ENCODE measurements at regions not wholly inside any gene's neighbourhood (a gene's known extent, or its start where the extent isn't known, plus 50 kb on each side); places are given as distances from the start of the nearest gene placed in this dataset.

DNA sequence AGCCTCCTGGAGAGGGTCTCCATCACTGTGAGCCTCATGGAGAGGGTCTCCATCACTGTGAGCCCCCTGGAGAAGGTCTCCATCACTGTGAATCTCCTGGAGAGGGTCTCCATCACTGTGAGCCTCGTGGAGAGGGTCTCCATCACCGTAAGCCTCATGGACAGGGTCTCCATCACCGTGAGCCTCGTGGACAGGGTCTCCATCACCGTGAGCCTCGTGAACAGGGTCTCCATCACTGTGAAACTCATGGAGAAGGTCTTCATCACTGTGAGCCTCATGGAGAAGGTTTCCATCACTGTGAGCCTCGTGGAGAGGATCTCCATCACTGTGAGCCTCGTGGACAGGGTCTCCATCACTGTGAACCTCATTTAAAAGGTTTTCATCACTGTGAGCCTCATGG, 140.0 kb downstream of the ERMARD start:
- WGBS, 2 donors (ENCODE audit: low coverage in 1 of 2) = 81% methylated on average over 7 of the region's 8 CpGs; no CpG with 5 or more reads in 1 of the 2 donors
- H3K36me3 ChIP-seq = no peaks in the 10 kb centered on the region

GRCh38 chr6:169890901-169891300, 139.5 kb downstream of the ERMARD start:
- WGBS, 2 donors (ENCODE audit: low coverage in 1 of 2) = 40 to 85% methylated on average over 1 to 6 of the region's 7 CpGs
- no peak for ATAC-seq
- no peak overlapping the region for H3K4me3 ChIP-seq
- no peak for TF ChIP-seq EP300 (IDR thresholded peaks at IDR 0.05)
- no peak for TF ChIP-seq POLR2AphosphoS5 (IDR thresholded peaks at IDR 0.05)
- TF ChIP-seq POLR2A (IDR thresholded peaks at IDR 0.05) = no peak
- TF ChIP-seq, protein P1, sequence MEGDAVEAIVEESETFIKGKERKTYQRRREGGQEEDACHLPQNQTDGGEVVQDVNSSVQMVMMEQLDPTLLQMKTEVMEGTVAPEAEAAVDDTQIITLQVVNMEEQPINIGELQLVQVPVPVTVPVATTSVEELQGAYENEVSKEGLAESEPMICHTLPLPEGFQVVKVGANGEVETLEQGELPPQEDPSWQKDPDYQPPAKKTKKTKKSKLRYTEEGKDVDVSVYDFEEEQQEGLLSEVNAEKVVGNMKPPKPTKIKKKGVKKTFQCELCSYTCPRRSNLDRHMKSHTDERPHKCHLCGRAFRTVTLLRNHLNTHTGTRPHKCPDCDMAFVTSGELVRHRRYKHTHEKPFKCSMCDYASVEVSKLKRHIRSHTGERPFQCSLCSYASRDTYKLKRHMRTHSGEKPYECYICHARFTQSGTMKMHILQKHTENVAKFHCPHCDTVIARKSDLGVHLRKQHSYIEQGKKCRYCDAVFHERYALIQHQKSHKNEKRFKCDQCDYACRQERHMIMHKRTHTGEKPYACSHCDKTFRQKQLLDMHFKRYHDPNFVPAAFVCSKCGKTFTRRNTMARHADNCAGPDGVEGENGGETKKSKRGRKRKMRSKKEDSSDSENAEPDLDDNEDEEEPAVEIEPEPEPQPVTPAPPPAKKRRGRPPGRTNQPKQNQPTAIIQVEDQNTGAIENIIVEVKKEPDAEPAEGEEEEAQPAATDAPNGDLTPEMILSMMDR (IDR thresholded peaks at IDR 0.05) = no peak
- peaks cover 24% of the 10 kb centered on the region for H3K27me3 ChIP-seq
- peaks cover 0 to 8% (median 0%) of the 10 kb centered on the region in 3 donors for H3K9me3 ChIP-seq
- no peak overlapping the region for H3K27ac ChIP-seq
- no peaks in the 10 kb centered on the region for H3K36me3 ChIP-seq
- H3K4me1 ChIP-seq = peaks cover 0 to 7% (median 0%) of the 10 kb centered on the region in 3 donors

More for the DNA sequence above, 140.0 kb downstream of the ERMARD start:
- Histone ChIP-seq H3K27ac (no peak overlapping the region), H3K4me1 (peaks cover 0 to 7% (median 0%) of the 10 kb centered on the region in 3 donors), H3K9me3 (peaks cover 0 to 8% (median 0%) of the 10 kb centered on the region in 3 donors), H3K4me3 (no peak overlapping the region), H3K27me3 (peaks cover 24% of the 10 kb centered on the region)
- no peak for ATAC-seq
- no peak for TF ChIP-seq POLR2A (IDR thresholded peaks at IDR 0.05)
- TF ChIP-seq EP300 (IDR thresholded peaks at IDR 0.05) = no peak
- TF ChIP-seq, protein P1 (IDR thresholded peaks at IDR 0.05) = no peak
- no peak for TF ChIP-seq POLR2AphosphoS5 (IDR thresholded peaks at IDR 0.05)

DNA sequence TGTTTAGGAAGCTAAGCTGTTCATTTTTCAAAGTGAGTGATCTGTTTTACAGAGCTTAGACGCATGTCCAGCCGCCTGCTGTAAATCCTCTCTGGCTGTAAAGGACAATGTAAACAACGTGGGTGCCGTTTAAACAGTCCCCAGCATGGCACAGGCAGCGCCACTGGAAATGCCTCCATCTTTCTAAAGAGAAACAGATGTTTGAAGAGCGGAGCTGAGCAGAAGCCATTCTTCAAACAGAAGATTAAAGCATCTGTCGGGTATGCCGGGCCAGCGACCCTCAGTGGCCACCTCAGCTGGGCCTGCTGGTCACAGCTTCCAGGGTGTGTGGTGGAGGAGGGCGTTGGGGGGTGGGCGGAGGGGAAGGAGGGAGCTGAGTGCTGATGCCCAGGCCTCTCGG, 138.6 kb downstream of the ERMARD start:
- no peak for ATAC-seq
- 8 to 28% methylated on average over 5 to 9 of the region's 12 CpGs for WGBS, 2 donors (ENCODE audit: low coverage in 1 of 2)
- H3K27me3 ChIP-seq = peaks cover 24% of the 10 kb centered on the region
- no peak for TF ChIP-seq POLR2A (IDR thresholded peaks at IDR 0.05)
- TF ChIP-seq POLR2AphosphoS5 (IDR thresholded peaks at IDR 0.05) = no peak
- TF ChIP-seq EP300 (IDR thresholded peaks at IDR 0.05) = no peak
- TF ChIP-seq, protein P1 (IDR thresholded peaks at IDR 0.05) = no peak
- H3K36me3 ChIP-seq = no peaks in the 10 kb centered on the region
- no peak overlapping the region for H3K4me3 ChIP-seq
- no peak overlapping the region for H3K27ac ChIP-seq
- peaks cover 0 to 7% (median 0%) of the 10 kb centered on the region in 3 donors for H3K4me1 ChIP-seq
- peaks cover 0 to 12% (median 0%) of the 10 kb centered on the region in 3 donors for H3K9me3 ChIP-seq

DNA sequence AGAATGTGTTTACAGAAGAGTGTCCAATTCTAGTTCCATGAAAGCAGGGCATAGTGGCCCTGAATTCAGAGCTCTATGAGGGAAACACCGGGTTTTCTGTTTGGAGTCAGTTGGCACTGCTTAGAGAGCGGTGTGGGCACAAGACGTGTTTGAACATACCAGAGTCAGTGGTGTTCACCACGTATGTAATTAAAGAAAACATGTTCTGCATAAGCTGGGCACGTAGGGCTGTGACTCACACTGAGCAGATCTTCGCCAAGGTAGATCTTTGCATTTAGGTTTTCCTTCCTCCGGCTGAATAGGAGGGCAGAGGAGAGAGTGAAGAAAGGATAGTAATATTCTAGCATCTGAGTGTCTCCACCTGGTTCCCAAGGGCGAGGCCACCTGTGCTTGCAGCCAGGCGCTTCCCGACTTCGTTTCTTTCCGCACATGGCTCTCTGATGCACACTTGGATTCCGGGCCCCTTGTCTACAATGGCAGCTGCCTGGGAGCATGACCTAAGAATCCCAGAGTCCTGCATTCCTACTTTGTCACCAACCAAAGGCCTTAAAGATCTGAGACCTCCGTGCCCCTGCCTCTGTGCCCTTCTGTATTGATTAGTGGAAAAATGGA, 136.2 kb downstream of the ERMARD start:
- H3K27ac ChIP-seq = no peak overlapping the region
- peaks cover 0 to 13% (median 0%) of the 10 kb centered on the region in 3 donors for H3K9me3 ChIP-seq
- no peak for ATAC-seq
- peaks cover 0 to 7% (median 0%) of the 10 kb centered on the region in 3 donors for H3K4me1 ChIP-seq
- no peak overlapping the region for H3K4me3 ChIP-seq
- TF ChIP-seq POLR2A (IDR thresholded peaks at IDR 0.05) (no peak), EP300 (IDR thresholded peaks at IDR 0.05) (no peak), POLR2AphosphoS5 (IDR thresholded peaks at IDR 0.05) (no peak)
- TF ChIP-seq, protein P1 (IDR thresholded peaks at IDR 0.05) = no peak
- WGBS, 2 donors (ENCODE audit: low coverage in 1 of 2) = 80 to 88% methylated on average over 13 of the region's 14 CpGs
- H3K36me3 ChIP-seq = no peaks in the 10 kb centered on the region
- H3K27me3 ChIP-seq = peaks cover 24% of the 10 kb centered on the region

GRCh38 chr6:169886631-169887227, 135.3 kb downstream of the ERMARD start:
- Histone ChIP-seq H3K27me3 (peaks cover 24% of the 10 kb centered on the region), H3K27ac (no peak overlapping the region), H3K9me3 (peaks cover 0 to 6% (median 0%) of the 10 kb centered on the region in 3 donors), H3K4me1 (peaks cover 0 to 7% (median 0%) of the 10 kb centered on the region in 3 donors), H3K36me3 (no peaks in the 10 kb centered on the region), H3K4me3 (no peak overlapping the region)
- no peak for TF ChIP-seq POLR2AphosphoS5 (IDR thresholded peaks at IDR 0.05)
- TF ChIP-seq, protein P1 (IDR thresholded peaks at IDR 0.05) = no peak
- no peak for TF ChIP-seq POLR2A (IDR thresholded peaks at IDR 0.05)
- TF ChIP-seq EP300 (IDR thresholded peaks at IDR 0.05) = no peak
- ATAC-seq = no peak
- WGBS, 2 donors (ENCODE audit: low coverage in 1 of 2) = 76 to 100% methylated on average over 1 to 3 of the region's 15 CpGs

Measured in gastroesophageal sphincter (tissue), 4 donors.